Dendritic cell treated with granulocyte-macrophage colony-stimulating factor and Interleukin-4, amounts not matched to agents 40 ng/mL and 50 ng/mL, for 4 days (primary cell): ENCODE measurements at regions not wholly inside any gene's neighbourhood (a gene's known extent, or its start where the extent isn't known, plus 50 kb on each side); places are given as distances from the start of the nearest gene placed in this dataset.

Experiments used
- H3K27ac Mint-ChIP-seq: one replicate; pipeline ENCODE4 v1.8.0; 2022; ENCODE audit warnings: mild to moderate bottlenecking, mixed read lengths
- H3K27me3 Mint-ChIP-seq: one replicate; pipeline ENCODE4 v1.8.0; 2022; ENCODE audit warnings: mild to moderate bottlenecking, mixed read lengths
- H3K36me3 Mint-ChIP-seq: one replicate; pipeline ENCODE4 v1.8.0; 2022; ENCODE audit warnings: low read depth, mixed read lengths
- H3K4me1 Mint-ChIP-seq: one replicate; pipeline ENCODE4 v1.8.0; 2022; ENCODE audit warnings: low read depth, mixed read lengths
- H3K4me3 Mint-ChIP-seq: one replicate; pipeline ENCODE4 v1.8.0; 2022; ENCODE audit warnings: mild to moderate bottlenecking, moderate library complexity, mixed read lengths
- H3K9me3 Mint-ChIP-seq: one replicate; pipeline ENCODE4 v1.8.0; 2022; ENCODE audit warnings: mixed read lengths
- intact Hi-C: fragments of 100-400 bp; cut with micrococcal nuclease; formaldehyde crosslinking; loops from one replicate; pipeline ENCODE4 v1.15.0; 2022

- Mint-ChIP-seq H3K36me3 (no peaks in the 10 kb centered on the region), H3K27ac (no peak overlapping the region), H3K4me3 (no peak overlapping the region), H3K27me3 (no peaks in the 10 kb centered on the region), H3K9me3 (peaks cover 23% of the 10 kb centered on the region), H3K4me1 (no peaks in the 10 kb centered on the region)
- intact Hi-C loops: no loop called here
These were observed 1905.5 kb downstream of the OLFM4 start for GRCh38 chr13:54934121-54934520.

DNA sequence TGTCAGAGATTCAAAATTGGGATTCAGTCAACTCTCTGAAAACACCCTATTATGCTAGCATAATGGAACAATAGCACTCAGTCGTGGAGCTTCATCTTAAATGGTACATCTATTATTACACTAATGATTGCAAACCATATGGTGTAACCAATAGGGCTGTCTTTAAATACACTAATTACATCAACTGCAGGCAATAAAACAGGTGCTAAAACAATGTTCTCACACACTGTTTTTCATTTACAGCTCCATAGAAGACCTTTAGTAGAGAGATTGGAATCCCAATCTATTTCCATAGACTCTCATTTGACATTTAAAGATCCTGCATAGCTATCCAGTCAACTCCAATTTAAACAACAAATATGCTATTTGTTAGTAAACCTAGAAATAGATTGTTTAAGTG, 1917.4 kb downstream of the OLFM4 start:
- intact Hi-C loops: no loop called here
- Mint-ChIP-seq H3K4me3 (no peak overlapping the region), H3K27ac (no peak overlapping the region), H3K36me3 (no peaks in the 10 kb centered on the region), H3K4me1 (no peaks in the 10 kb centered on the region), H3K27me3 (no peaks in the 10 kb centered on the region), H3K9me3 (peaks cover 12% of the 10 kb centered on the region)

GRCh38 chr13:54949735-54950134, 1921.1 kb downstream of the OLFM4 start:
- Mint-ChIP-seq H3K27me3 (no peaks in the 10 kb centered on the region), H3K4me3 (no peak overlapping the region), H3K9me3 (peaks cover 12% of the 10 kb centered on the region), H3K36me3 (no peaks in the 10 kb centered on the region), H3K27ac (no peak overlapping the region), H3K4me1 (no peaks in the 10 kb centered on the region)
- intact Hi-C loops: no loop called here

GRCh38 chr13:54950546-54950945, 1921.9 kb downstream of the OLFM4 start:
- Mint-ChIP-seq H3K4me3 (no peak overlapping the region), H3K27ac (no peak overlapping the region), H3K36me3 (no peaks in the 10 kb centered on the region), H3K9me3 (peaks cover 12% of the 10 kb centered on the region), H3K4me1 (no peaks in the 10 kb centered on the region), H3K27me3 (no peaks in the 10 kb centered on the region)
- intact Hi-C loops: no loop called here

- intact Hi-C loops: no loop called here
- H3K9me3 Mint-ChIP-seq: peaks cover 8% of the 10 kb centered on the region
- H3K4me1 Mint-ChIP-seq: no peaks in the 10 kb centered on the region
- H3K36me3 Mint-ChIP-seq: no peaks in the 10 kb centered on the region
- no peaks in the 10 kb centered on the region for H3K27me3 Mint-ChIP-seq
- H3K27ac Mint-ChIP-seq: no peak overlapping the region
- no peak overlapping the region for H3K4me3 Mint-ChIP-seq
These were observed 1925.2 kb downstream of the OLFM4 start for GRCh38 chr13:54953786-54954185.

- peaks cover 36% of the 10 kb centered on the region for H3K9me3 Mint-ChIP-seq
- no peak overlapping the region for H3K27ac Mint-ChIP-seq
- H3K36me3 Mint-ChIP-seq: no peaks in the 10 kb centered on the region
- no peak overlapping the region for H3K4me3 Mint-ChIP-seq
- intact Hi-C loops: no loop called here
- no peaks in the 10 kb centered on the region for H3K4me1 Mint-ChIP-seq
- no peaks in the 10 kb centered on the region for H3K27me3 Mint-ChIP-seq
These were observed 1930.2 kb downstream of the OLFM4 start for GRCh38 chr13:54958781-54959180.

DNA sequence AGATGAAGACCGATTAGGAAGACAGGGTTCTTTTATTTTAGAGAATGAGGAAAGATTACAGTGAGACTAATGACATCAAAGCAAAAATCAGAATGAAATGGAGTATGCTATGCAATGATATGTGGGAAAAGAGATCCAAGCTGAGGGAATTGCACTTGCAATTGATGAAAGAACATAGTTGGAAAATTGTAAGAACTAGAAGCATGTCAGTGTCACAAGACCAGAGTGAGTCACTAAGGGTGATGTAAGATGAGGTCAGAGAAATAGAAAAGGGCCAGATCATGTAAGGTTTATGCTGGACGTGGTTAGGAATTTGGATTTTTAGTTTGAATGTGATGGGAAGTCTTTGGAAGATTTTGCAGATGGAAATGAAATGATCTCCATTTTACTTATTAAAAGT, 1937.3 kb downstream of the OLFM4 start:
- Mint-ChIP-seq H3K4me3 (no peak overlapping the region), H3K9me3 (peaks cover 18% of the 10 kb centered on the region), H3K4me1 (no peaks in the 10 kb centered on the region), H3K27ac (no peak overlapping the region), H3K27me3 (no peaks in the 10 kb centered on the region), H3K36me3 (no peaks in the 10 kb centered on the region)
- intact Hi-C loops: no loop called here

GRCh38 chr13:54972838-54973237, 1944.2 kb downstream of the OLFM4 start:
- intact Hi-C loops: no loop called here
- Mint-ChIP-seq H3K36me3 (no peaks in the 10 kb centered on the region), H3K27me3 (no peaks in the 10 kb centered on the region), H3K27ac (no peak overlapping the region), H3K9me3 (no peaks in the 10 kb centered on the region), H3K4me1 (no peaks in the 10 kb centered on the region), H3K4me3 (no peak overlapping the region)

DNA sequence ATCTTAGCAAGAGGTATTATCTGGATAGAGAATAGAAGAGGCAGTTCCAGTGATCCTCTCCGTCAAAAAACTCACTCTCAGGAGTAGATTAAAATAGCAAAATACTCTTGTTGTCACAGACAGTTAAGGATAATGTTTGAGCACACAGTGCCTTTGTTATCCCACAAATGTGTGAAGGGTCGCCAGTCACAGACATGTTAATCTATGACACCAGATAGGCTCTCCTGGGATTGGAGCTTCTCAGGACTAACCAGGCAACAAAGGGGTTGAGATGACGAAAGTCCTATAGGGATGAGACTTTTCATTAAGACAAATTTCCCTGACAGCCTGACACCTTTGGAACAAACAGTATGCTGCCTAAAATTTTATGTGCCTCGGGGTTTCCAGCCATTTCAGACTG, 1947.1 kb downstream of the OLFM4 start:
- intact Hi-C loops: no loop called here
- Mint-ChIP-seq H3K4me1 (no peaks in the 10 kb centered on the region), H3K36me3 (no peaks in the 10 kb centered on the region), H3K27me3 (no peaks in the 10 kb centered on the region), H3K27ac (no peak overlapping the region), H3K9me3 (no peaks in the 10 kb centered on the region), H3K4me3 (no peak overlapping the region)

DNA sequence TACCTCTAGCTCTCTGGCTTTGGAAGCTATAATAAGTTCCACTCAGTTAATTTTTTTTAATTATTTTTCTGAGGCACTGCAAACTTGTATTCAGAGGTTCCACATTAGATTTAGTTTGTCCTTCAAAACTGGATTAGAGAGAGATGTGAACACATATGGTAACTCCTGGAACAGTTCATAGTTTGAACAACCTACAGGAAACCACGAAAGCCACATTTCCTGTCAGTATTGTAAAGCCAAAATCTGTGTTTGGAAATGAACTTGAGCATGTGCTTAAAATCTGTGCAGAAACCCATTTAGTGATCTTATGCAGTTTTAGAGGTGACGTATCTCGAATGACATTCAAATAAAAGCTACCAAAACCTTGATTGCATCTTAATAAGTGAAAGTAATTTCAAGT, 1952.0 kb downstream of the OLFM4 start:
- no peaks in the 10 kb centered on the region for H3K36me3 Mint-ChIP-seq
- H3K9me3 Mint-ChIP-seq: no peaks in the 10 kb centered on the region
- no peak overlapping the region for H3K27ac Mint-ChIP-seq
- no peaks in the 10 kb centered on the region for H3K27me3 Mint-ChIP-seq
- H3K4me1 Mint-ChIP-seq: no peaks in the 10 kb centered on the region
- intact Hi-C loops: no loop called here
- no peak overlapping the region for H3K4me3 Mint-ChIP-seq

- H3K4me1 Mint-ChIP-seq: no peaks in the 10 kb centered on the region
- H3K9me3 Mint-ChIP-seq: peaks cover 9% of the 10 kb centered on the region
- no peaks in the 10 kb centered on the region for H3K36me3 Mint-ChIP-seq
- H3K4me3 Mint-ChIP-seq: no peak overlapping the region
- no peaks in the 10 kb centered on the region for H3K27me3 Mint-ChIP-seq
- intact Hi-C loops: no loop called here
- no peak overlapping the region for H3K27ac Mint-ChIP-seq
These were observed 1960.8 kb downstream of the OLFM4 start for GRCh38 chr13:54989418-54989817.

DNA sequence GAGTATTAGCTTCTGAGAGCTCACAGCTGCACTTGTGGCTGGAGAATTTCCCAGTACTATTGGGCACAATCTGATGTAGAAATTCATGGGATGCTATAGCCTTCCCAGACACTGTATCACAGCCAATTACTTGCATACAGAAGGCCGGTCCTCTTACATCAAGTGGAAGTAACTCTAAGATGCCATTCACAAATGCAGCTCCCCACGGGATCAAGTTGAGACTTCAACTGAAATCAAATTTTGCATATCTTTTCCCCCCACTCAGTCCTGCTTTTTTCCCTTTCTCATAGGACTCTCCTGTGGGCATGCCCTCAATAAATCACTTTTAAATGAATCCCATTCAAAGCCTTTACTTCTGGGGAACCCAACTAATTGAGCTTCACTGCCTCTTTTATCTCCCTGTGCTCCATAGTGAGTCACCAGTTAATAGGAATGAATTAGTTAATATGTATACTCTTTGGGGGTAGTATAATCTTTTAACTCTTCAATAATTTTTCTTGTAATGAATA, 1970.8 kb downstream of the OLFM4 start:
- Mint-ChIP-seq H3K27me3 (no peaks in the 10 kb centered on the region), H3K27ac (no peak overlapping the region), H3K4me3 (no peak overlapping the region), H3K4me1 (no peaks in the 10 kb centered on the region), H3K9me3 (peaks cover 25% of the 10 kb centered on the region), H3K36me3 (no peaks in the 10 kb centered on the region)
- intact Hi-C loops: no loop called here

GRCh38 chr13:55000043-55000442, 1971.4 kb downstream of the OLFM4 start:
- Mint-ChIP-seq H3K27ac (no peak overlapping the region), H3K27me3 (no peaks in the 10 kb centered on the region), H3K4me3 (no peak overlapping the region), H3K4me1 (no peaks in the 10 kb centered on the region), H3K36me3 (no peaks in the 10 kb centered on the region), H3K9me3 (peaks cover 25% of the 10 kb centered on the region)
- intact Hi-C loops: no loop called here

DNA sequence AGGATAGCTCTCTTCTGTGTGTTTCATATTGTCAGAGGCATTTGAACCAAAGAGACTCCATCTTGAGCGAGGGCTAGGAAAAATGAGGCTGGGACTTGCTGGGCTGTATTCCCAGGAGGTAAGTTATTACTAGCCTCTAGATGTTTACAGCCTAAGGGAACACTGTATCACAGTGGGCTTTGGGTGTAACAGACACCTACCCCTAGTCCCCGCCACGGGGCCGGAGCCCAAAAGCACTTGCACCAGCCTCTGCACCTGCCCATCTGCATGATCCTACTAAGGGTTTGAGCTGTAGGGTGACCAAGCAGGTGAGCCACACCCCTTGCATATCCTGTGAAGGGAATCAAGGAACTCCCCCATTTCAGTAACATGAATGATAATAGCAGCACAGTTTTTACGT, 1972.2 kb downstream of the OLFM4 start:
- H3K27me3 Mint-ChIP-seq: no peaks in the 10 kb centered on the region
- H3K36me3 Mint-ChIP-seq: no peaks in the 10 kb centered on the region
- peaks cover 28% of the 10 kb centered on the region for H3K9me3 Mint-ChIP-seq
- no peak overlapping the region for H3K4me3 Mint-ChIP-seq
- intact Hi-C loops: no loop called here
- no peaks in the 10 kb centered on the region for H3K4me1 Mint-ChIP-seq
- H3K27ac Mint-ChIP-seq: no peak overlapping the region

GRCh38 chr13:55001881-55002280, 1973.3 kb downstream of the OLFM4 start:
- no peak overlapping the region for H3K27ac Mint-ChIP-seq
- no peak overlapping the region for H3K4me3 Mint-ChIP-seq
- H3K27me3 Mint-ChIP-seq: no peaks in the 10 kb centered on the region
- no peaks in the 10 kb centered on the region for H3K4me1 Mint-ChIP-seq
- intact Hi-C loops: no loop called here
- H3K36me3 Mint-ChIP-seq: no peaks in the 10 kb centered on the region
- H3K9me3 Mint-ChIP-seq: peaks cover 34% of the 10 kb centered on the region
